ENCODE measurements at regions not wholly inside any gene's neighbourhood (a gene's known extent, or its start where the extent isn't known, plus 50 kb on each side); places are given as distances from the start of the nearest gene placed in this dataset.
A peak's percentile ranks its signal among the peaks of the same experiment; 100 is the strongest.

DNA sequence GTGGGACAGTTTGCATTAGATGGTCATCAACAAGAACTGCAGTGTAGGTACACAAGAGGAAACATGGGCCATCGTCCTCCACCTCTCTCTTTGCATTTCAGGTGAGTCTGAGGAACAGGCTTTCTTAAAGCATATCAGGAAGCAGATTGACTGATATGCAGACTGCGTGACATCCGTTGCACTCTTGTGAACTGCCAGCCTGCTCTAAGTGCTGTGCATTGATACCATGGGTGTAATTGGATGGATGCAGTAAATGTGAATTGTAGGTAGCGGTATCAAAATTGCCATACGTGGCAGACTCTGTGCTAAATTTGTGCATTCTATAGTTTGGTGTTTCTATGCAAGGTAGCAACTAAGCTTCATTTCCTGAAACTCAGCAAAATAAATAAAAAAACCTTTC is 1008.3 kb downstream of the EFNB2 start:
- no peak for DNase-seq (ENCODE audit: insufficient read length, low spot score, missing footprints)
- no peaks in the 10 kb centered on the region for H4K20me1 ChIP-seq (ENCODE audit: insufficient read depth, low read length)
- H3K27me3 ChIP-seq (ENCODE audit: insufficient read depth, low read length), result no peaks in the 10 kb centered on the region
- no peaks in the 10 kb centered on the region for H3K9me3 ChIP-seq (ENCODE audit: low read depth, low read length)
- no peak overlapping the region for H3K4me2 ChIP-seq (ENCODE audit: insufficient read depth, low read length)
- H3K36me3 ChIP-seq (ENCODE audit: insufficient read depth, low read length), result no peaks in the 10 kb centered on the region
- H3K4me3 ChIP-seq (ENCODE audit: insufficient read depth, low read length), result no peak overlapping the region
- H3K27ac ChIP-seq (ENCODE audit: low read depth, low read length), result no peak overlapping the region
- no peaks in the 10 kb centered on the region for H3K4me1 ChIP-seq (ENCODE audit: insufficient read depth, low read length)
- no peaks in the 10 kb centered on the region for H3K79me2 ChIP-seq (ENCODE audit: insufficient read depth, low read length)
- TF ChIP-seq CTCF (IDR thresholded peaks at IDR 0.05; ENCODE audit: extremely low read depth, low read depth, low read length), result no peak
- H2AFZ ChIP-seq (ENCODE audit: low read length), result no peak overlapping the region

GRCh38 chr13:105519771-105520170 is 1015.7 kb downstream of the EFNB2 start:
- no peaks in the 10 kb centered on the region for H3K79me2 ChIP-seq (ENCODE audit: insufficient read depth, low read length)
- no peak overlapping the region for H3K27ac ChIP-seq (ENCODE audit: low read depth, low read length)
- H4K20me1 ChIP-seq (ENCODE audit: insufficient read depth, low read length), result no peaks in the 10 kb centered on the region
- H3K4me1 ChIP-seq (ENCODE audit: insufficient read depth, low read length), result no peaks in the 10 kb centered on the region
- TF ChIP-seq CTCF (IDR thresholded peaks at IDR 0.05; ENCODE audit: extremely low read depth, low read depth, low read length), result no peak
- no peak for DNase-seq (ENCODE audit: insufficient read length, low spot score, missing footprints)
- no peaks in the 10 kb centered on the region for H3K36me3 ChIP-seq (ENCODE audit: insufficient read depth, low read length)
- H3K4me3 ChIP-seq (ENCODE audit: insufficient read depth, low read length), result no peak overlapping the region
- no peak overlapping the region for H3K4me2 ChIP-seq (ENCODE audit: insufficient read depth, low read length)
- no peak overlapping the region for H2AFZ ChIP-seq (ENCODE audit: low read length)
- H3K27me3 ChIP-seq (ENCODE audit: insufficient read depth, low read length), result no peaks in the 10 kb centered on the region
- H3K9me3 ChIP-seq (ENCODE audit: low read depth, low read length), result no peaks in the 10 kb centered on the region

DNA sequence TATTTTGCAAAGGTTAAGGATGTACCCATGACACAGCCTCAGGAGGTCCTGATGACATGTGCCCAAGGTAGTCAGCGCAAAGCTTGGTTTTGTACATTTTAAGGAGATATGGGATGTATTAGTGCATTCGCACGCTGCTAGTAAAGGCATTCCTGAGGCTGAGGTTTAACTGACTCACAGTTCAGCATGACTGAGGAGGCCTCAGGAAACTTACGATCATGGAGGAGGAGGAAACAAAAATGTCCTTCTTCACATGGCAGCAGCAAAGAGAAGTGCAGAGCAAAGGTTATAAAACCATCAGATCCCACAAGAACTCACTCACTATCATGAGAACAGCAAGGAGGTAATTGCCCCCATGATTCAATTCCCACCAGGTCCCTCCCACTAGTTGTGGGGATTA is 1017.4 kb downstream of the EFNB2 start:
- Histone ChIP-seq H2AFZ (ENCODE audit: low read length) (peak overlapping the region; percentile 66), H4K20me1 (ENCODE audit: insufficient read depth, low read length) (no peaks in the 10 kb centered on the region), H3K36me3 (ENCODE audit: insufficient read depth, low read length) (no peaks in the 10 kb centered on the region), H3K4me3 (ENCODE audit: insufficient read depth, low read length) (no peak overlapping the region), H3K4me1 (ENCODE audit: insufficient read depth, low read length) (no peaks in the 10 kb centered on the region), H3K9me3 (ENCODE audit: low read depth, low read length) (no peaks in the 10 kb centered on the region), H3K27ac (ENCODE audit: low read depth, low read length) (peak overlapping the region; percentile 75), H3K27me3 (ENCODE audit: insufficient read depth, low read length) (no peaks in the 10 kb centered on the region), H3K79me2 (ENCODE audit: insufficient read depth, low read length) (no peaks in the 10 kb centered on the region), H3K4me2 (ENCODE audit: insufficient read depth, low read length) (no peak overlapping the region)
- TF ChIP-seq CTCF (IDR thresholded peaks at IDR 0.05; ENCODE audit: extremely low read depth, low read depth, low read length), result no peak
- DNase-seq (ENCODE audit: insufficient read length, low spot score, missing footprints), result no peak

- TF ChIP-seq CTCF (IDR thresholded peaks at IDR 0.05; ENCODE audit: extremely low read depth, low read depth, low read length), result no peak
These were observed 1021.1 kb downstream of the EFNB2 start for GRCh38 chr13:105514401-105514800.

More at GRCh38 chr13:105514401-105514800, 1021.1 kb downstream of the EFNB2 start:
- H3K27ac ChIP-seq (ENCODE audit: low read depth, low read length), result no peak overlapping the region
- no peaks in the 10 kb centered on the region for H4K20me1 ChIP-seq (ENCODE audit: insufficient read depth, low read length)
- H3K4me1 ChIP-seq (ENCODE audit: insufficient read depth, low read length), result no peaks in the 10 kb centered on the region
- no peak overlapping the region for H2AFZ ChIP-seq (ENCODE audit: low read length)
- H3K9me3 ChIP-seq (ENCODE audit: low read depth, low read length), result no peaks in the 10 kb centered on the region
- no peaks in the 10 kb centered on the region for H3K36me3 ChIP-seq (ENCODE audit: insufficient read depth, low read length)
- H3K4me3 ChIP-seq (ENCODE audit: insufficient read depth, low read length), result no peak overlapping the region
- H3K79me2 ChIP-seq (ENCODE audit: insufficient read depth, low read length), result no peaks in the 10 kb centered on the region
- no peak overlapping the region for H3K4me2 ChIP-seq (ENCODE audit: insufficient read depth, low read length)
- no peaks in the 10 kb centered on the region for H3K27me3 ChIP-seq (ENCODE audit: insufficient read depth, low read length)
- peak; percentile 13 for DNase-seq (ENCODE audit: insufficient read length, low spot score, missing footprints)

All from osteoblast (primary cell).